Panc1 (cell line): ENCODE measurements at regions not wholly inside any gene's neighbourhood (a gene's known extent, or its start where the extent isn't known, plus 50 kb on each side); places are given as distances from the start of the nearest gene placed in this dataset.
A peak's percentile ranks its signal among the peaks of the same experiment; 100 is the strongest.
"Not testable (repeated sequence)": the region's sequence is repeated elsewhere in the genome, so short reads cannot be mapped to it uniquely, and the experiment has no call there.

Experiments used
- ATAC-seq: fragments of 200-7000 bp; cut with Tn5 transposase; 2 replicates; pipeline ENCODE4 v1.9.1; 2020; ENCODE audit warnings: mild to moderate bottlenecking, moderate library complexity
- BruUV-seq: library from RNA; stranded (reverse); fragments of 400-500 nt; replicated peaks from 2 replicates; lab custom pipeline; 2021; lab: Mats Ljungman, UMichigan
- CTCF ChIA-PET: fragments of 300-600 bp; sonication (Branson Sonifier 250); formaldehyde crosslinking; loops from one replicate; lab custom pipeline; 2022; ENCODE audit warnings: antibody characterized with exemption; lab: Charles Lee
- POLR2A ChIA-PET: fragments of 300-600 bp; sonication (Branson Sonifier 250); formaldehyde crosslinking; loops from one replicate; lab custom pipeline; 2022; ENCODE audit warnings: antibody characterized with exemption; lab: Charles Lee
- DNase-seq: peaks from one replicate; pipeline ENCODE4 v3.0.0-alpha.2; 2010; ENCODE audit warnings: low read depth, low spot score
- H3K27ac ChIP-seq: 2 replicates; pipeline ENCODE4 v1.5.1; 2011; ENCODE audit warnings: mild to moderate bottlenecking, low read length, inconsistent platforms
- H3K27me3 ChIP-seq: fragments of 200-500 bp; sonication (Bioruptor generic); 2 replicates; pipeline ENCODE4 v1.6.0; 2014; ENCODE audit warnings: low read length, inconsistent platforms; ENCODE audit not compliant: control insufficient read depth, insufficient read depth
- H3K36me3 ChIP-seq: fragments of 200-500 bp; sonication (Bioruptor generic); 2 replicates; pipeline ENCODE4 v1.5.1; 2014; ENCODE audit warnings: inconsistent platforms, mild to moderate bottlenecking, low read length, moderate library complexity; ENCODE audit not compliant: control insufficient read depth, insufficient read depth
- H3K4me1 ChIP-seq: 2 replicates; pipeline ENCODE4 v1.5.1; 2011; ENCODE audit warnings: inconsistent platforms, mild to moderate bottlenecking, low read length, moderate library complexity; ENCODE audit not compliant: control insufficient read depth, insufficient read depth
- H3K4me3 ChIP-seq, 2 experiments: 2 replicates each; pipeline ENCODE4 v1.5.1; 2011 to 2012; ENCODE audit warnings: low read depth in 2 of 2, low read length in 2 of 2, mild to moderate bottlenecking in 2 of 2, inconsistent platforms in 1 of 2, moderate library complexity in 1 of 2
- H3K9me3 ChIP-seq: fragments of 200-500 bp; sonication (Bioruptor generic); 2 replicates; pipeline ENCODE4 v1.5.1; 2014; ENCODE audit warnings: low read depth, mild to moderate bottlenecking, inconsistent platforms, low read length, moderate library complexity; ENCODE audit not compliant: control insufficient read depth, insufficient read depth
- POLR2AphosphoS5 ChIP-seq: IDR thresholded peaks from 2 replicates; pipeline ENCODE4 v1.6.1; 2012; ENCODE audit warnings: mild to moderate bottlenecking, low read depth, low read length, moderate library complexity
- REST ChIP-seq, 2 experiments: IDR thresholded peaks; 2 replicates each; pipeline ENCODE4 v1.6.1; 2011 to 2012; ENCODE audit warnings: low read depth in 2 of 2, control low read depth in 1 of 2, low read length in 1 of 2, mild to moderate bottlenecking in 1 of 2, moderate library complexity in 1 of 2; ENCODE audit not compliant: insufficient read depth in 1 of 2
- SIN3A ChIP-seq: IDR thresholded peaks from 2 replicates; pipeline ENCODE4 v1.6.1; 2012; ENCODE audit warnings: low read depth, mild to moderate bottlenecking, low read length, moderate library complexity, borderline replicate concordance; ENCODE audit not compliant: insufficient read depth
- TCF7L2 ChIP-seq: IDR thresholded peaks from 2 replicates; pipeline ENCODE4 v1.6.1; 2011; ENCODE audit warnings: mild to moderate bottlenecking, low read depth, low read length, inconsistent platforms
- in situ Hi-C: cut with HindIII; loops from 2 replicates; pipeline ENCODE4 v1.10.0; 2016; ENCODE audit warnings: low sequenced_read_pairs, low pct_unique_long_range_greater_than_20kb
- intact Hi-C: fragments of 100-400 bp; cut with micrococcal nuclease; formaldehyde crosslinking; loops from one replicate; pipeline ENCODE4 v1.10.0; 2022; ENCODE audit not compliant: unreplicated experiment
- TF ChIP-seq, protein P1 (sequence below): fragments of 450-650 bp; IDR thresholded peaks from 2 replicates; pipeline ENCODE4 v1.5.1; 2017; ENCODE audit warnings: mild to moderate bottlenecking

DNA sequence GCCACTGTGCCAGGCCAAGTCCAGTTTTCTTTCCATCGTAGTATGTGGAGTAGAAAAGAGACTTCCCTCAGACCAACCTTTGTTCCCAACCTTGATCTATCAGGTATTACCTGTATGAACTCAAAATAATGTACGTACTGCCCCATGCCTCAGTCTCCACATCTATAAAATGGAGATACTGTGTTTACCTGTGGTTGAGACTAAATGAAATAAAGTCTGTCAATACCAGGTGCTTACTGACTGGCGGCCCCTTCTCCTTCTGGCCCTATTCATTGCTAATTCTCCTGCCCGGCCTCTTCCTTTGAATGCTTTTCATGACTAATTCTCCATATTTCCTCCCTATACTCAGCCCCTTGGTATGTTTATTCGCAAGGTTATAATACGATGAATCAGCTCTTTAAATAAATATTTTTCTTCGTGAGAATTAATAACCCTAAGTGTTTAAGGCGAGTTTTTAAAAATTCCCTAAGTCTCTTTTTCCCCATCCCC lies 89.6 kb upstream of the BASP1 start:
- peak; percentile 92 for ATAC-seq
- BruUV-seq, result no TSS peak
- ChIA-PET POLR2A (interaction anchor here (0.6 kb wide), 1 partner anchor 205 kb away, joined by 3 read pairs; no protein-coding TSS in a partner anchor), CTCF (interaction anchor here (0.7 kb wide), 1 partner anchor 18 kb away, joined by 3 read pairs; no protein-coding TSS in a partner anchor)
- peak; percentile 87 for DNase-seq
- Histone ChIP-seq H3K27me3 (no peaks in the 10 kb centered on the region), H3K27ac (peak overlapping the region; percentile 41), H3K4me1 (peaks cover 19% of the 10 kb centered on the region), H3K4me3 (no peak overlapping the region), H3K36me3 (no peaks in the 10 kb centered on the region), H3K9me3 (peaks cover 3% of the 10 kb centered on the region; the same call in 1 of the 2 replicates)
- intact Hi-C loops, result loop anchor here (5.0 kb wide), 1 partner anchor 195 kb away; no protein-coding TSS in a partner anchor
- in situ Hi-C loops, result loop anchor here (25.0 kb wide), 1 partner anchor 190 kb away; the partner anchor contains the start of gene MYO10
- no peak for TF ChIP-seq TCF7L2
- no peak for TF ChIP-seq SIN3A
- 0 out of 2 replicates have a peak, but pooled peaks have one; percentile 21 for TF ChIP-seq POLR2AphosphoS5

DNA sequence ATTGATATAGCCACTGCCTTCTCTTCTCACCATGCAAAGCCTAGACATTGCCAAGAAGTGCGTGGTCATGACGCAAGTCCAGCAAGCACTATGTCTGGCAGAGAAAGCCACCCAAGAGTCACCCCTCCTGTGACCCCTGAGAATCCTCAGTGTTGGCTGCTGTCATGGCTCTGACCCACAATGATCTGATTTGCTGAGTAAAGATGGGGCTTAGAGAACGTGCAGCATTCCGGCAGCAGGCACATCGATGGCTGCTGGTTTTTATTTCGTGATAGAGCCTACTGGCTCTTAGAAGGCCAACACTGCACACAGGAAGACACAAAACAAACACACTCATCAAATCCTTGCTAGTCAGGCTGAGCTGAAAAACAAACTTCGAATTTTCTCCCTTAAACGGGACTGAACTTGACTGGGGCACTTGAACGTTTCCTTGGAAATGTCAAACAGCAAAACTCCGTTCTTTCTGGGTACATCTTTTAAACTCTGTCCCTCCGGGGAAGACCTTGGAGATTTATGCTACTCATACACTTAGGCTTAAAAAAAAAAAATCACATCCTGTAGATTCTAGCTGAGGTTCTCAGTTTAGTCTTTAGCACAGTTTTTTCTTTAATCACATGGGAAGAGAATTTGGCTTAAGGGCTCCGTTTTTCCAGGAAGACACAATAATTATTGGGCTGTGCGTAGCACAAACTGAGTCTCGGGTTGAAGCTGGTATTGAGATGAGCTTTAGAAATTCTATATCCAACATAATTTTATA lies 88.2 kb upstream of the BASP1 start:
- no peak overlapping the region for H3K4me3 ChIP-seq
- ChIA-PET POLR2A (no interaction called here), CTCF (interaction anchor here (0.5 to 0.6 kb wide), 2 partner anchors 107 to 108 kb away, joined by 3 to 5 read pairs; no protein-coding TSS in a partner anchor)
- BruUV-seq, result no TSS peak
- ATAC-seq (no peak), DNase-seq (no peak)
- H3K9me3 ChIP-seq, result no peaks in the 10 kb centered on the region
- in situ Hi-C loops, result loop anchor here (25.0 kb wide), 1 partner anchor 192 kb away; the partner anchor contains the start of gene MYO10
- intact Hi-C loops, result loop anchor here (5.0 kb wide), 1 partner anchor 197 kb away; no protein-coding TSS in a partner anchor
- TF ChIP-seq SIN3A (no peak), POLR2AphosphoS5 (no peak), REST (IDR thresholded peaks at IDR 0.05; ENCODE audit: insufficient read depth in 1 of 2, low read depth in 2 of 2, low read length in 1 of 2) (no peak), TCF7L2 (no peak)
- TF ChIP-seq, protein P1, sequence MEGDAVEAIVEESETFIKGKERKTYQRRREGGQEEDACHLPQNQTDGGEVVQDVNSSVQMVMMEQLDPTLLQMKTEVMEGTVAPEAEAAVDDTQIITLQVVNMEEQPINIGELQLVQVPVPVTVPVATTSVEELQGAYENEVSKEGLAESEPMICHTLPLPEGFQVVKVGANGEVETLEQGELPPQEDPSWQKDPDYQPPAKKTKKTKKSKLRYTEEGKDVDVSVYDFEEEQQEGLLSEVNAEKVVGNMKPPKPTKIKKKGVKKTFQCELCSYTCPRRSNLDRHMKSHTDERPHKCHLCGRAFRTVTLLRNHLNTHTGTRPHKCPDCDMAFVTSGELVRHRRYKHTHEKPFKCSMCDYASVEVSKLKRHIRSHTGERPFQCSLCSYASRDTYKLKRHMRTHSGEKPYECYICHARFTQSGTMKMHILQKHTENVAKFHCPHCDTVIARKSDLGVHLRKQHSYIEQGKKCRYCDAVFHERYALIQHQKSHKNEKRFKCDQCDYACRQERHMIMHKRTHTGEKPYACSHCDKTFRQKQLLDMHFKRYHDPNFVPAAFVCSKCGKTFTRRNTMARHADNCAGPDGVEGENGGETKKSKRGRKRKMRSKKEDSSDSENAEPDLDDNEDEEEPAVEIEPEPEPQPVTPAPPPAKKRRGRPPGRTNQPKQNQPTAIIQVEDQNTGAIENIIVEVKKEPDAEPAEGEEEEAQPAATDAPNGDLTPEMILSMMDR, result no peak
- H3K27me3 ChIP-seq, result no peaks in the 10 kb centered on the region
- H3K27ac ChIP-seq, result peak overlapping the region; percentile 36; the same call in 1 of the 2 replicates
- H3K36me3 ChIP-seq, result no peaks in the 10 kb centered on the region
- H3K4me1 ChIP-seq, result peaks cover 18% of the 10 kb centered on the region

DNA sequence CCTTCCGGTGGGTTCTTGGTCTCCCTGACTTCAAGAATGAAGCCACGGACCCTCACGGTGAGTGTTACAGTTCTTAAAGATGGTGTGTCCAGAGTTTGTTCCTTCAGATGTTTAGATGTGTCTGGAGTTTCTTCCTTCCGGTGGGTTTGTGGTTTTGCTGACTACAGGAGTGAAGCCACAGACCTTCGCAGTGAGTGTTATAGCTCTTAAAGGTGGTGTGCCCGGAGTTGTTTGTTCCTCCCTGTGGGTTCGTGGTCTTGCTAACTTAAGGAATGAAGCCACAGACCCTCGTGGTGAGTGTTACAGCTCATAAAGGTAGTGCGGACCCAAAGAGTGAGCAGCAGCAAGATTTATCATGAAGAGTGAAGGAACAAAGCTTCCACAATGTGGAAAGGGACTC lies 87.1 kb upstream of the BASP1 start:
- CTCF ChIA-PET, result interaction anchor here (0.6 kb wide), 1 partner anchor 83 kb away, joined by 6 read pairs; no protein-coding TSS in a partner anchor
- H3K27ac ChIP-seq, ATAC-seq, H3K36me3 ChIP-seq, DNase-seq, H3K4me3 ChIP-seq, intact Hi-C loops, H3K9me3 ChIP-seq, BruUV-seq, POLR2A ChIA-PET, H3K27me3 ChIP-seq: not testable (repeated sequence)
- H3K4me1 ChIP-seq, result peaks cover 16% of the 10 kb centered on the region
- in situ Hi-C loops, result loop anchor here (25.0 kb wide), 1 partner anchor 193 kb away; the partner anchor contains the start of gene MYO10
